ENCODE measurements at regions not wholly inside any gene's neighbourhood (a gene's known extent, or its start where the extent isn't known, plus 50 kb on each side); places are given as distances from the start of the nearest gene placed in this dataset.

- no peak for TF ChIP-seq CTCF (IDR thresholded peaks at IDR 0.05; ENCODE audit: low read depth, low read length, missing control alignments)
Measured at GRCh38 chr11:120023551-120023950, 114.4 kb downstream of the TRIM29 start.

GRCh38 chr11:120023120-120023519 is 114.8 kb downstream of the TRIM29 start:
- TF ChIP-seq CTCF (IDR thresholded peaks at IDR 0.05; ENCODE audit: low read depth, low read length, missing control alignments), result no peak
- no peak overlapping the region for H3K4me3 ChIP-seq (replicated peaks; ENCODE audit: low read depth, low read length)
- DNase-seq (ENCODE audit: extremely low read depth, low read depth), result no peak

More at GRCh38 chr11:120023551-120023950, 114.4 kb downstream of the TRIM29 start:
- H3K4me3 ChIP-seq (replicated peaks; ENCODE audit: low read depth, low read length), result no peak overlapping the region
- DNase-seq (ENCODE audit: extremely low read depth, low read depth), result no peak

GRCh38 chr11:120022617-120023016 is 115.3 kb downstream of the TRIM29 start:
- TF ChIP-seq CTCF (IDR thresholded peaks at IDR 0.05; ENCODE audit: low read depth, low read length, missing control alignments), result no peak
- H3K4me3 ChIP-seq (replicated peaks; ENCODE audit: low read depth, low read length), result no peak overlapping the region
- no peak for DNase-seq (ENCODE audit: extremely low read depth, low read depth)

- no peak overlapping the region for H3K4me3 ChIP-seq (replicated peaks; ENCODE audit: low read depth, low read length)
- DNase-seq (ENCODE audit: extremely low read depth, low read depth), result no peak
- TF ChIP-seq CTCF (IDR thresholded peaks at IDR 0.05; ENCODE audit: low read depth, low read length, missing control alignments), result no peak
Measured at GRCh38 chr11:120021978-120022377, 115.9 kb downstream of the TRIM29 start.

GRCh38 chr11:120021391-120021953 is 116.4 kb downstream of the TRIM29 start:
- no peak for TF ChIP-seq CTCF (IDR thresholded peaks at IDR 0.05; ENCODE audit: low read depth, low read length, missing control alignments)
- no peak overlapping the region for H3K4me3 ChIP-seq (replicated peaks; ENCODE audit: low read depth, low read length)
- no peak for DNase-seq (ENCODE audit: extremely low read depth, low read depth)

- H3K4me3 ChIP-seq (replicated peaks; ENCODE audit: low read depth, low read length), result no peak overlapping the region
- DNase-seq (ENCODE audit: extremely low read depth, low read depth), result no peak
- no peak for TF ChIP-seq CTCF (IDR thresholded peaks at IDR 0.05; ENCODE audit: low read depth, low read length, missing control alignments)
Measured at GRCh38 chr11:120020981-120021380, 116.9 kb downstream of the TRIM29 start.

- no peak for DNase-seq (ENCODE audit: extremely low read depth, low read depth)
- H3K4me3 ChIP-seq (replicated peaks; ENCODE audit: low read depth, low read length), result no peak overlapping the region
- TF ChIP-seq CTCF (IDR thresholded peaks at IDR 0.05; ENCODE audit: low read depth, low read length, missing control alignments), result no peak
Measured at GRCh38 chr11:120020486-120020885, 117.4 kb downstream of the TRIM29 start.

Data from HFF-Myc (cell line).